Hypothalamus (tissue), 51 donors: ENCODE measurements at regions not wholly inside any gene's neighbourhood (a gene's known extent, or its start where the extent isn't known, plus 50 kb on each side); places are given as distances from the start of the nearest gene placed in this dataset.

Source experiments
- DNase-seq, 51 donors: peaks; one replicate each; lab custom pipeline; 2025; lab: John Stamatoyannopoulos, UW

DNA sequence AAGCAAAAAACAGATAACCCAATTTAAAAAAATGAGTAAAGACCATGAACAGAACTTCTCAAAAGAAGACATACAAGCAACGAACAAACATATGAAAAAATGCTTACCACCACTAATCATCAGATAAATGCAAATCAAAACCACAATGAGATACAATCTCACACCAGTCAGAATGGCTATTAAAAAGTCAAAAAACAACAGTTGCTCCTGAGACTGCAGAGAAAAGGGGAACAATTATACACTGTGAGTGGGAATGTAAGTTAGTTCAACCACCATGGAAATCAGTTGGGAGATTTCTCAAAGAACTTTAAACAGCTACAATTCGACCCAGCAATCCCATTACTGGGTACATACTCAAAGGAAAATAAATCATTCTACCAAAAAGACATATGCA, 131.6 kb downstream of the PTGER3 start:
- DNase-seq, result no peak

DNA sequence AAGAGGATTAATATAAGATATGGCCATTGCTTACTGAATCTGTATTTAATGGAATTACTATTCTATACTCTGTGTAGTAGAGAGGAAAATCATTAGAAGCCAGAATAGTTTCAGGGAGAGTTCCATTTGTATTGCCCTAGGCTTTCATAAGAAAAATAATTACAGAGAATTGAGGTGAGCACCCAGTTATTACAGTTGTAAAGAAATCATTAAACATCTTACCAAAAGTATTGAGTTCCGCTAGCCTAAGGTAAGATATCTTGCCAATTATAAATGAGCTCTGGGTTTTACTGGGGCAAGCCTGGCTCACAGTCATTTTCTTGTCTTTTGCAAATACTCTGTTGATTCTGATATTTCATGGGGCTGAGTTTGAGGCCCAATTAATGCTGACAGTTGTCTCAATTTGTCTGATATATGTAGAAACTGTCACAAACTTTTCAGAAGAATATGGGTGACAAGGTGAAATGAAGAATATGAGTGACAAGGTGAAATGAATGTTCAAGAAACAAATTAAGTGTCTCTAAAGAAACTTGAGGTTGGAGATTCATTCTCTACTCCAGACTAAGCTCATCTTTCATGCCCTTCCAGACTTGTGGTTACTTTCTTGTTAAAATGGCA, 127.8 kb downstream of the PTGER3 start:
- DNase-seq, result no peak
